Natural killer cell treated with Interleukin-12 subunit alpha and Interleukin-12 subunit beta and Interleukin-15 and Interleukin-18, amount 100 ng/mL, for 72 hours (primary cell): ENCODE measurements at regions not wholly inside any gene's neighbourhood (a gene's known extent, or its start where the extent isn't known, plus 50 kb on each side); places are given as distances from the start of the nearest gene placed in this dataset.
A peak's percentile ranks its signal among the peaks of the same experiment; 100 is the strongest.

ENCODE experiments used
- ATAC-seq, 2 donors: fragments of 150-1000 bp; cut with Tn5 transposase in 1 of 2; sonication (Bioruptor Pico), chemical (Tn5 transposase) in 1 of 2; 2 replicates each; pipeline ENCODE4 v1.10.0; 2021
- DNase-seq: peaks from one replicate; pipeline ENCODE4 v3.0.0; 2022; ENCODE audit warnings: low spot score
- H3K27ac Mint-ChIP-seq, 2 donors: 1 replicate in 1 of 2; 2 replicates in 1 of 2; pipeline ENCODE4 v1.8.0; 2022; ENCODE audit warnings: mixed read lengths in 2 of 2, mild to moderate bottlenecking in 1 of 2, moderate library complexity in 1 of 2
- H3K27me3 Mint-ChIP-seq, 2 donors: 1 replicate in 1 of 2; 2 replicates in 1 of 2; pipeline ENCODE4 v1.8.0; 2022; ENCODE audit warnings: mixed read lengths in 2 of 2
- H3K36me3 Mint-ChIP-seq: one replicate; pipeline ENCODE4 v1.8.0; 2022; ENCODE audit warnings: mixed read lengths
- H3K4me1 Mint-ChIP-seq, 2 donors: 1 replicate in 1 of 2; 2 replicates in 1 of 2; pipeline ENCODE4 v1.8.0; 2022; ENCODE audit warnings: low read depth in 2 of 2, mixed read lengths in 2 of 2, mild to moderate bottlenecking in 1 of 2
- H3K4me3 Mint-ChIP-seq: one replicate; pipeline ENCODE4 v1.8.0; 2022; ENCODE audit warnings: mixed read lengths
- H3K9me3 Mint-ChIP-seq: 2 replicates; pipeline ENCODE4 v1.8.0; 2022; ENCODE audit warnings: mixed read lengths

- ATAC-seq: no peak
- no peaks in the 10 kb centered on the region for H3K27me3 Mint-ChIP-seq
- H3K4me1 Mint-ChIP-seq: no peaks in the 10 kb centered on the region
- no peak for DNase-seq
- no peaks in the 10 kb centered on the region for H3K36me3 Mint-ChIP-seq
- no peak overlapping the region for H3K27ac Mint-ChIP-seq
- peaks cover under 1% of the 10 kb centered on the region for H3K9me3 Mint-ChIP-seq
- H3K4me3 Mint-ChIP-seq: no peak overlapping the region
Observed at GRCh38 chr1:213884942-213885341, 102.8 kb upstream of the PROX1 start.

GRCh38 chr1:213887842-213888241 is 99.9 kb upstream of the PROX1 start:
- Mint-ChIP-seq H3K27ac (no peak overlapping the region), H3K4me1 (no peaks in the 10 kb centered on the region), H3K9me3 (peaks cover 3% of the 10 kb centered on the region), H3K36me3 (no peaks in the 10 kb centered on the region), H3K4me3 (no peak overlapping the region), H3K27me3 (no peaks in the 10 kb centered on the region)
- ATAC-seq: no peak
- DNase-seq: no peak

GRCh38 chr1:213891989-213892902 is 95.5 kb upstream of the PROX1 start:
- Mint-ChIP-seq H3K36me3 (no peaks in the 10 kb centered on the region), H3K27ac (no peak overlapping the region), H3K27me3 (no peaks in the 10 kb centered on the region), H3K9me3 (peaks cover 7% of the 10 kb centered on the region), H3K4me3 (no peak overlapping the region), H3K4me1 (no peaks in the 10 kb centered on the region)
- ATAC-seq (no peak), DNase-seq (no peak)

GRCh38 chr1:213898684-213899083 is 89.1 kb upstream of the PROX1 start:
- Mint-ChIP-seq H3K27me3 (peaks cover 2 to 18% of the 10 kb centered on the region in 2 donors), H3K36me3 (no peaks in the 10 kb centered on the region), H3K4me3 (no peak overlapping the region), H3K9me3 (peaks cover 4% of the 10 kb centered on the region), H3K4me1 (no peaks in the 10 kb centered on the region), H3K27ac (no peak overlapping the region)
- no peak for DNase-seq
- ATAC-seq: no peak

DNA sequence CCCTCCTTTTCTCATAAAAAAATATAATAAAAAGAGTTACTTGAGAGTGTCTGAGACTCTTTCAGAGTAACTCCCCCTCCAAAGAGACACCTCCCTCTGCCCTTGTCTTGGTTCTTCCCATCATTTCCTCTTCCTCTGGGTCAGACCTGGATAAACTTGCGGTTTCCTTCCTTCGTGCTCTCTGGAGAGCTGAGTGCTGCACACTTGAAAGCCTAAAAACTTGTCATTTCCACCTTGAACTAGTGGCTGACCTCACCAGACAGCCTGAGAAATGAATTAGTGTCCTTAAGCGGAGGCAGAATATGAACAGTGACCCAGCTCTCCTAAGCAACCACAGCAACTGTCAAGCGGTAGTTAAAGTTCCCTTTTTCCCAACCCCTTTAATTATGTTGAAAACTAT is 88.4 kb upstream of the PROX1 start:
- H3K27ac Mint-ChIP-seq: no peak overlapping the region
- DNase-seq (no peak), ATAC-seq (no peak)
- no peak overlapping the region for H3K4me3 Mint-ChIP-seq
- no peaks in the 10 kb centered on the region for H3K9me3 Mint-ChIP-seq
- H3K36me3 Mint-ChIP-seq: no peaks in the 10 kb centered on the region
- no peaks in the 10 kb centered on the region for H3K4me1 Mint-ChIP-seq
- peaks cover 2 to 19% of the 10 kb centered on the region in 2 donors for H3K27me3 Mint-ChIP-seq

- H3K9me3 Mint-ChIP-seq: no peaks in the 10 kb centered on the region
- H3K27me3 Mint-ChIP-seq: peaks cover 3 to 18% of the 10 kb centered on the region in 2 donors
- ATAC-seq (peak in 1 of 2 donors; percentile 43), DNase-seq (no peak)
- no peaks in the 10 kb centered on the region for H3K4me1 Mint-ChIP-seq
- H3K4me3 Mint-ChIP-seq: no peak overlapping the region
- H3K36me3 Mint-ChIP-seq: no peaks in the 10 kb centered on the region
- no peak overlapping the region for H3K27ac Mint-ChIP-seq
Observed at GRCh38 chr1:213905344-213905743, 82.4 kb upstream of the PROX1 start.

DNA sequence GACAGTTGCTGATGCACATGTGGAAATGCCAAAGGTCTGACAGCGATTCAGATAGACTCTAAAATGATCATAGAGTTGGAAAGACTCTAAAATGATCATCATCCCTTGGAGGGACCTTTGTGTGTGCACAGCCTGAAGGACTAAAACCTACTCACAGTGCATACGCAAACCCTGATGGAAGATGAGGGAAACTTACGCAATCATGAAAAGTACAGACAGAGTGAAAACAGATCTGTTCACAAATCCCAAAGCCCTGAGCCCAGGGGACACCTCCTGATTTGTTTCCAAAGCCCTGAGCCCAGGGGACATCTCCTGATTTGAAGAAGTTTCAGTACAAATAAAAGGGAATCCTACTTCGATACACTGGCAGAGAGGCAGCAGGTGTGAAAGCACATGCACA is 79.3 kb upstream of the PROX1 start:
- Mint-ChIP-seq H3K4me3 (no peak overlapping the region), H3K36me3 (no peaks in the 10 kb centered on the region), H3K4me1 (no peaks in the 10 kb centered on the region), H3K27ac (no peak overlapping the region), H3K9me3 (no peaks in the 10 kb centered on the region), H3K27me3 (peaks cover 3 to 7% of the 10 kb centered on the region in 2 donors)
- ATAC-seq (no peak), DNase-seq (no peak)

DNA sequence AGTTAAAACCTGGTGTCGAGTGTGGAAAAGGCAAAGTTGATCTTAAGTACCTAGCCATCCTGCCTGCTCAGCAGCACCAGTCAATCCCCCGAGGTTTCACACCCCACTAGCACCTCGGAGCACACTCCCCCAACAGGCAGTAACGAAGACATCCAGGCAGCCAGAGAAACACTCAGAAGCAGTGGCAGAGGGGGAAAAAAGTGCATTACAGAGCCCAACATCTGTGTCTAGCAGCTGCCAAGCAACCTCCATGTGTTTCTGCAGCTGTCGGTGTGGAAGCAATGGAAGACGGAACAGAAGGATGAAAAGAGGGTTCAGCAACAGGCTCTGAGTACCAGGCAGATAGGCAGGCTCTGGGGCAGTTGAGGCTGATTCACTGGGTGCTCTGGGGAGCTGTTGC is 73.4 kb upstream of the PROX1 start:
- ATAC-seq: no peak
- Mint-ChIP-seq H3K27me3 (no peaks in the 10 kb centered on the region), H3K27ac (no peak overlapping the region), H3K36me3 (no peaks in the 10 kb centered on the region), H3K4me1 (no peaks in the 10 kb centered on the region), H3K4me3 (no peak overlapping the region), H3K9me3 (no peaks in the 10 kb centered on the region)
- no peak for DNase-seq

GRCh38 chr1:213921311-213921710 is 66.5 kb upstream of the PROX1 start:
- DNase-seq (no peak), ATAC-seq (no peak)
- no peak overlapping the region for H3K4me3 Mint-ChIP-seq
- no peak overlapping the region for H3K27ac Mint-ChIP-seq
- peaks cover 9% of the 10 kb centered on the region for H3K9me3 Mint-ChIP-seq
- H3K27me3 Mint-ChIP-seq: no peaks in the 10 kb centered on the region
- H3K36me3 Mint-ChIP-seq: no peaks in the 10 kb centered on the region
- H3K4me1 Mint-ChIP-seq: no peaks in the 10 kb centered on the region

- Mint-ChIP-seq H3K4me1 (no peaks in the 10 kb centered on the region), H3K27me3 (no peaks in the 10 kb centered on the region), H3K4me3 (no peak overlapping the region), H3K9me3 (peaks cover 9% of the 10 kb centered on the region), H3K36me3 (no peaks in the 10 kb centered on the region), H3K27ac (no peak overlapping the region)
- DNase-seq (no peak), ATAC-seq (no peak)
Observed at GRCh38 chr1:213921712-213922111, 66.1 kb upstream of the PROX1 start.

- ATAC-seq: no peak
- H3K9me3 Mint-ChIP-seq: peaks cover 9% of the 10 kb centered on the region
- no peak for DNase-seq
- no peak overlapping the region for H3K4me3 Mint-ChIP-seq
- no peaks in the 10 kb centered on the region for H3K4me1 Mint-ChIP-seq
- no peak overlapping the region for H3K27ac Mint-ChIP-seq
- H3K36me3 Mint-ChIP-seq: no peaks in the 10 kb centered on the region
- H3K27me3 Mint-ChIP-seq: peaks cover 0 to 2% of the 10 kb centered on the region in 2 donors
Observed at GRCh38 chr1:213925531-213926182, 62.1 kb upstream of the PROX1 start.

DNA sequence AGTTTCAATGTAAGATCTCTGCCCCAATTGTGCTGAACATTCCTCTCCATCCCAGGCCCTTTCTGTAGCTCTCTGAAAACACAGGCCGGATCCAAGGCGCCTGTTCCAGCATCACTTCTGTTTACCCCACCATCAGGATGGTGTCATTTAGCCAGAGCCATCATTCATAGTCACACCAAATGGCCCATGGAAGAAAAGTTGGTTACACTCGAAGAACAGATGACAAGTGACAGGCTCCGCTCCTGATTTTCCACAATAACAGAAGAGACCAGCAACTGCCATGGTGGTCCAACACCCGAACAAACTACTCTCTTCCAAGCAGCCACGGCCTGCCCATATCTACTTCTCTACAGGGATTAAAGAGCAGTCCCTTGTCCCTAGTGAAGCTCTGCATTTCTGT is 59.9 kb upstream of the PROX1 start:
- H3K4me3 Mint-ChIP-seq: no peak overlapping the region
- no peaks in the 10 kb centered on the region for H3K36me3 Mint-ChIP-seq
- no peak overlapping the region for H3K27ac Mint-ChIP-seq
- no peak for DNase-seq
- H3K27me3 Mint-ChIP-seq: peaks cover 2 to 12% of the 10 kb centered on the region in 2 donors
- no peaks in the 10 kb centered on the region for H3K4me1 Mint-ChIP-seq
- peaks cover 9% of the 10 kb centered on the region for H3K9me3 Mint-ChIP-seq
- ATAC-seq: no peak

DNA sequence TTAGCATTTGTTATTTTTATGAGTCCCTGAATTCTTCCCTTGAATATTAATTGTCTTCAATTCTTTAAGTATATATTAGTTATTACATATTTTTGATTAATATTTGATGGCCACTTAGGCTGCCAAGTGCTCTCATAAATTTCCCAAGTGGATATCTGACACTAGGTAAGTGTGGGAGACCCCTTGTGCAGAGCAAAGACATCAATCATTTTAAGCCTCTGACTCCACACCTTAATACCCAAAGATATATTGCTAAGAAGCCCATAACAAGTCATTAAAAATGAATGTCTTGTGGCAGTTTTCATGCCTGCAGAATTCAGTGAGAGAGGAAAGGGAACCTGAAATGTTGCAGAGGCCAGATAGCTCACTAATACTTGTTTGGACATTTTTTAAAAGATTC is 58.4 kb upstream of the PROX1 start:
- H3K4me1 Mint-ChIP-seq: no peaks in the 10 kb centered on the region
- no peak overlapping the region for H3K4me3 Mint-ChIP-seq
- no peak for DNase-seq
- ATAC-seq: no peak
- H3K9me3 Mint-ChIP-seq: peaks cover 6% of the 10 kb centered on the region
- peaks cover 2 to 12% of the 10 kb centered on the region in 2 donors for H3K27me3 Mint-ChIP-seq
- no peak overlapping the region for H3K27ac Mint-ChIP-seq
- H3K36me3 Mint-ChIP-seq: no peaks in the 10 kb centered on the region

DNA sequence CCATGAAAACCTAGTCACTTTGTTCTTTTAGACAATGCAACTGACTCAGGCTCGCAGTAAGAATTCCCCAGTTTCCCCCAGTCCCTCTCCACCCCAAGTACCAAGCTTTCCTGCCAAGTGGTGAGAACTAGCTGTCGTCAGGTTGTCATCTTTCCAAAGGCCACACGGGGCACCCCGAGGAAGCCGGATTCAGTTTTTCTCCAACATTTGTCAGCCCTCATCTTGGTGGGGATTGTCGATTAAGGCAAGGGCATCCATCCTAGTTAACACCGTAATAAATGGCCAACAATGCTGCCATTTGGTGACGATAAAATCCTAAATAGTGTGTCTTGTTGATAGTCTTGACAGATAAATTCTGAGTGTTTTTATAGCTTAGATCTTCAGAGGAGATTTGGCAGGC is 55.9 kb upstream of the PROX1 start:
- DNase-seq (no peak), ATAC-seq (no peak)
- Mint-ChIP-seq H3K27me3 (peaks cover 2 to 12% of the 10 kb centered on the region in 2 donors), H3K36me3 (no peaks in the 10 kb centered on the region), H3K27ac (no peak overlapping the region), H3K9me3 (peaks cover 4% of the 10 kb centered on the region), H3K4me1 (no peaks in the 10 kb centered on the region), H3K4me3 (no peak overlapping the region)
